ENCODE measurements at regions not wholly inside any gene's neighbourhood (a gene's known extent, or its start where the extent isn't known, plus 50 kb on each side); places are given as distances from the start of the nearest gene placed in this dataset.

GRCh38 chr21:16568244-16568643 lies 838.5 kb downstream of the USP25 start:
- DNase-seq = no peak

- DNase-seq = peak; percentile 38
Observed at GRCh38 chr21:16568661-16569060, 838.9 kb downstream of the USP25 start.

- DNase-seq = no peak
Observed at GRCh38 chr21:16569679-16570078, 839.9 kb downstream of the USP25 start.

- no peak for DNase-seq
Observed at GRCh38 chr21:16570171-16570570, 840.4 kb downstream of the USP25 start.

- DNase-seq = no peak
Observed at GRCh38 chr21:16570856-16571255, 841.1 kb downstream of the USP25 start.

- DNase-seq = no peak
Observed at GRCh38 chr21:16571594-16571993, 841.8 kb downstream of the USP25 start.

GRCh38 chr21:16572032-16572431 lies 842.2 kb downstream of the USP25 start:
- DNase-seq = no peak

- DNase-seq = no peak
Observed at GRCh38 chr21:16573578-16573977, 843.8 kb downstream of the USP25 start.

GRCh38 chr21:16577975-16578374 lies 848.2 kb downstream of the USP25 start:
- no peak for DNase-seq

GRCh38 chr21:16578912-16579311 lies 849.1 kb downstream of the USP25 start:
- DNase-seq = no peak

- DNase-seq = no peak
Observed at GRCh38 chr21:16579538-16579937, 849.8 kb downstream of the USP25 start.

- no peak for DNase-seq
Observed at GRCh38 chr21:16580661-16581060, 850.9 kb downstream of the USP25 start.

GRCh38 chr21:16583556-16583955 lies 853.8 kb downstream of the USP25 start:
- DNase-seq = no peak

GRCh38 chr21:16584756-16585155 lies 855.0 kb downstream of the USP25 start:
- no peak for DNase-seq

GRCh38 chr21:16585896-16586295 lies 856.1 kb downstream of the USP25 start:
- DNase-seq = no peak

- peak; percentile 82 for DNase-seq
Observed at GRCh38 chr21:16587141-16587581, 857.4 kb downstream of the USP25 start.

GRCh38 chr21:16587681-16588375 lies 858.0 kb downstream of the USP25 start:
- DNase-seq = peak; percentile 44

GRCh38 chr21:16588433-16588860 lies 858.7 kb downstream of the USP25 start:
- DNase-seq = no peak

- DNase-seq = no peak
Observed at GRCh38 chr21:16589006-16589898, 859.5 kb downstream of the USP25 start.

- no peak for DNase-seq
Observed at GRCh38 chr21:16590186-16590585, 860.4 kb downstream of the USP25 start.

- no peak for DNase-seq
Observed at GRCh38 chr21:16590641-16591292, 861.0 kb downstream of the USP25 start.

GRCh38 chr21:16592381-16592780 lies 862.6 kb downstream of the USP25 start:
- no peak for DNase-seq

GRCh38 chr21:16594191-16594590 lies 864.4 kb downstream of the USP25 start:
- DNase-seq = no peak

- no peak for DNase-seq
Observed at GRCh38 chr21:16596369-16596768, 866.6 kb downstream of the USP25 start.
